HG03159 (cell line): ENCODE measurements at regions not wholly inside any gene's neighbourhood (a gene's known extent, or its start where the extent isn't known, plus 50 kb on each side); places are given as distances from the start of the nearest gene placed in this dataset.
"Not testable (repeated sequence)": the region's sequence is repeated elsewhere in the genome, so short reads cannot be mapped to it uniquely, and the experiment has no call there.

Source experiments
- ATAC-seq: cut with Tn5 transposase; IDR thresholded peaks from one replicate; pipeline ENCODE4 v1.9.1; 2021; ENCODE audit warnings: mild to moderate bottlenecking, moderate library complexity; ENCODE audit not compliant: unreplicated experiment

GRCh38 chr11:21921151-21921550, 271.7 kb upstream of the ANO5 start:
- no peak for ATAC-seq

- ATAC-seq, result no peak
Measured at GRCh38 chr11:21924262-21924661, 268.6 kb upstream of the ANO5 start.

GRCh38 chr11:21927628-21928027, 265.3 kb upstream of the ANO5 start:
- ATAC-seq, result no peak

GRCh38 chr11:21928847-21929246, 264.0 kb upstream of the ANO5 start:
- no peak for ATAC-seq

- ATAC-seq, result no peak
Measured at GRCh38 chr11:21930408-21930807, 262.5 kb upstream of the ANO5 start.

GRCh38 chr11:21931436-21932101, 261.3 kb upstream of the ANO5 start:
- no peak for ATAC-seq

GRCh38 chr11:21933095-21933494, 259.8 kb upstream of the ANO5 start:
- no peak for ATAC-seq

GRCh38 chr11:21944577-21944976, 248.3 kb upstream of the ANO5 start:
- ATAC-seq, result no peak

- ATAC-seq, result no peak
Measured at GRCh38 chr11:21948876-21949275, 244.0 kb upstream of the ANO5 start.

- no peak for ATAC-seq
Measured at GRCh38 chr11:21949763-21950413, 243.0 kb upstream of the ANO5 start.

GRCh38 chr11:21963013-21963412, 229.9 kb upstream of the ANO5 start:
- peak; percentile 56 for ATAC-seq

- no peak for ATAC-seq
Measured at GRCh38 chr11:21965221-21965620, 227.7 kb upstream of the ANO5 start.

- ATAC-seq, result no peak
Measured at GRCh38 chr11:21968702-21969101, 224.2 kb upstream of the ANO5 start.

- no peak for ATAC-seq
Measured at GRCh38 chr11:21969841-21970240, 223.0 kb upstream of the ANO5 start.

GRCh38 chr11:21975242-21975641, 217.6 kb upstream of the ANO5 start:
- ATAC-seq, result no peak

- no peak for ATAC-seq
Measured at GRCh38 chr11:21976210-21976609, 216.7 kb upstream of the ANO5 start.

- no peak for ATAC-seq
Measured at GRCh38 chr11:21983431-21983830, 209.5 kb upstream of the ANO5 start.

GRCh38 chr11:21986361-21986760, 206.5 kb upstream of the ANO5 start:
- no peak for ATAC-seq

GRCh38 chr11:21987261-21987660, 205.6 kb upstream of the ANO5 start:
- ATAC-seq, result no peak

GRCh38 chr11:21988477-21988876, 204.4 kb upstream of the ANO5 start:
- no peak for ATAC-seq

GRCh38 chr11:22001803-22002202, 191.1 kb upstream of the ANO5 start:
- not testable (repeated sequence) for ATAC-seq

- ATAC-seq, result no peak
Measured at GRCh38 chr11:22006901-22007300, 186.0 kb upstream of the ANO5 start.

GRCh38 chr11:22031791-22032190, 161.1 kb upstream of the ANO5 start:
- no peak for ATAC-seq
